GM12801 (cell line): ENCODE measurements at regions not wholly inside any gene's neighbourhood (a gene's known extent, or its start where the extent isn't known, plus 50 kb on each side); places are given as distances from the start of the nearest gene placed in this dataset.

Source experiments
- CTCF ChIP-seq: IDR thresholded peaks from one replicate; pipeline ENCODE4 v1.5.1; 2011; ENCODE audit warnings: control low read depth; ENCODE audit not compliant: insufficient read length; ENCODE audit errors: extremely low read depth

DNA sequence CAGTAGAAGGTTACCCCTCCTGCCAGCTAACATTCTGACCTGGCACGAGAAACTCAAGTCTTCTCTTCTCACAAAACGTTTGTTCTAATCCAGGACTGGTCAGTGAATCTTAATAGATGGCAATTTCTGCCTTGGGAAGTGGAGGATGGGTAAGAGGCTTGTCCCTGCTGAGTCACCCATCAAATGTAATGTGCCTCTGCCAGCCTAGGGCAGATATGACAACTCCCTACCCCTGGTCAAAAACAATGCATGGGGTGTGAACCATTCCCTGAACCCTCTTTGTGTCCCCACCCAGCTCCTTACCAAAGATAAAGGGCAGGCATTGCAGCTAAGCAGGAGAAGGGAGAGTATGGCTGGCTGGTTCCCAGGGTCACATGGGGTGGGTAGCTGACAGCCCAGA is 1052.9 kb downstream of the GALC start:
- TF ChIP-seq CTCF = no peak

- TF ChIP-seq CTCF = no peak
Measured at GRCh38 chr14:86938320-86938719, 1054.7 kb downstream of the GALC start.

GRCh38 chr14:86936556-86936955 is 1056.4 kb downstream of the GALC start:
- TF ChIP-seq CTCF = no peak

DNA sequence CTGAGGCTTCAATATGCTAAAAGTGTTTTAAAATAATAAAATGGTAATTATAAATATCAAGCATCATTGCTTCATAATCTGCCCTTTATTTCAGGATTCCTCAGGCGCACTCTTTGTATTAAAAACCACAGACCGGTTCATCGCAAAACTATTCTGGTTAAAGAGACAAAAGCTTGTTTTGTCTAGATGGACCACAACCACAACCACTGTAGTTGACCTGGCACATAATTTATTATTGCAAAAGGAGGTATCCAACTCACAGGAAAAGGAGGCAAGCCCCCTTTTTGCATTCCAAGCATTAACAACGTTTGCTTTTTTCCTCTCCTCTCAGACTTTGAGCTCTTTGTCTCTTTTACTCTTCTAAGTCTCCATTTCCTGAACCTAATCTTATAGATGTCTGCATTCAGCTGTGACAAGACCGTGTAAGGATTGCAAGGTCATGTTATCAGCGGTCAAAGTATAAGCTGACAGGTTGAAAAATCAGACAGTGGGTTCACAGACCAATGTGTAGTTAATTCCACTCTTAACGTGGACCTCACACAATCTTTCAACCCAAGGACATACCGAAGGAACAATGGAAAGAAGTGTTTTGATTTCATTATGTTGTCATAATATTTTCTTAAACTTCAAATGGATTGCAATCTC is 1057.6 kb downstream of the GALC start:
- TF ChIP-seq CTCF = no peak

- TF ChIP-seq CTCF = no peak
Measured at GRCh38 chr14:86933958-86934595, 1058.9 kb downstream of the GALC start.

- no peak for TF ChIP-seq CTCF
Measured at GRCh38 chr14:86933460-86933859, 1059.5 kb downstream of the GALC start.

- TF ChIP-seq CTCF = no peak
Measured at GRCh38 chr14:86915406-86915805, 1077.6 kb downstream of the GALC start.
